Thyroid gland (tissue), 4 donors: ENCODE measurements at regions not wholly inside any gene's neighbourhood (a gene's known extent, or its start where the extent isn't known, plus 50 kb on each side); places are given as distances from the start of the nearest gene placed in this dataset.

Experiments used
- DNase-seq, 2 donors: peaks; one replicate each; pipeline ENCODE4 v3.0.0-alpha.2; 2019
- H3K27ac ChIP-seq, 3 donors: fragments of 200-600 bp; sonication (generic); 1 replicate in 2 of 3; 2 replicates in 1 of 3; pipeline ENCODE4 v1.5.1; 2016 to 2019; ENCODE audit warnings: mild to moderate bottlenecking in 1 of 3, moderate library complexity in 1 of 3
- H3K27me3 ChIP-seq: fragments of 200-600 bp; sonication (generic); one replicate; pipeline ENCODE4 v1.5.1; 2019
- H3K36me3 ChIP-seq, 2 donors: fragments of 200-600 bp; sonication (generic); one replicate each; pipeline ENCODE4 v1.5.1; 2016 to 2019
- H3K4me1 ChIP-seq, 2 donors: fragments of 200-600 bp; sonication (generic); one replicate each; pipeline ENCODE4 v1.5.1; 2017 to 2019
- H3K4me3 ChIP-seq, 3 donors: fragments of 200-600 bp; sonication (generic); replicated peaks in 1 of 3; 1 replicate in 2 of 3; 2 replicates in 1 of 3; pipeline ENCODE4 v1.5.1; 2016; ENCODE audit warnings: mild to moderate bottlenecking in 1 of 3
- H3K9me3 ChIP-seq: fragments of 200-600 bp; sonication (generic); one replicate; pipeline ENCODE4 v1.5.1; 2017
- CTCF ChIP-seq, 6 experiments: fragments of 200-600 bp in 3 of 6; fragments of 450-650 bp in 3 of 6; sonication (generic) in 3 of 6; IDR thresholded peaks; one replicate each; pipeline ENCODE4 v1.5.1; 2016 to 2019; ENCODE audit warnings: antibody characterized with exemption in 6 of 6, mild to moderate bottlenecking in 2 of 6, inconsistent platforms in 1 of 6, moderate library complexity in 1 of 6
- POLR2A ChIP-seq, 2 donors: fragments of 450-650 bp; IDR thresholded peaks; one replicate each; pipeline ENCODE4 v1.6.1; 2017; ENCODE audit warnings: antibody characterized with exemption in 2 of 2, mild to moderate bottlenecking in 2 of 2, moderate library complexity in 1 of 2
- WGBS, 2 donors: methylation state at CpG; one replicate each; pipeline ENCODE4 v1.1.5; 2017; 5-methylcytosine and 5-hydroxymethylcytosine counted together
- intact Hi-C: fragments of 100-400 bp; cut with DNase I; formaldehyde crosslinking; loops from one replicate; pipeline ENCODE4 v1.15.1; 2023

GRCh38 chr10:130687566-130687965 lies 551.4 kb downstream of the GLRX3 start:
- Histone ChIP-seq H3K4me3 (no peak overlapping the region), H3K36me3 (no peaks in the 10 kb centered on the region), H3K9me3 (no peaks in the 10 kb centered on the region), H3K27ac (no peak overlapping the region), H3K4me1 (no peaks in the 10 kb centered on the region), H3K27me3 (no peaks in the 10 kb centered on the region)
- WGBS, 2 donors = 70 to 84% methylated on average over 5 of the region's 5 CpGs
- no peak for DNase-seq
- TF ChIP-seq CTCF (IDR thresholded peaks at IDR 0.05) (no peak), POLR2A (IDR thresholded peaks at IDR 0.05) (no peak)
- intact Hi-C loops = no loop called here

- intact Hi-C loops = no loop called here
- Histone ChIP-seq H3K36me3 (no peaks in the 10 kb centered on the region), H3K4me1 (no peaks in the 10 kb centered on the region), H3K27me3 (no peaks in the 10 kb centered on the region), H3K4me3 (no peak overlapping the region), H3K27ac (no peak overlapping the region), H3K9me3 (no peaks in the 10 kb centered on the region)
- TF ChIP-seq CTCF (IDR thresholded peaks at IDR 0.05) = no peak
- TF ChIP-seq POLR2A (IDR thresholded peaks at IDR 0.05) = no peak
- WGBS, 2 donors = 76 to 77% methylated on average over 15 of the region's 15 CpGs
- no peak for DNase-seq
Observed at GRCh38 chr10:130689743-130690626, 553.8 kb downstream of the GLRX3 start.

- no peak for DNase-seq
- intact Hi-C loops = no loop called here
- H3K27me3 ChIP-seq = no peaks in the 10 kb centered on the region
- H3K27ac ChIP-seq = no peak overlapping the region
- WGBS, 2 donors = 86 to 88% methylated on average over 3 of the region's 3 CpGs
- H3K36me3 ChIP-seq = no peaks in the 10 kb centered on the region
- no peaks in the 10 kb centered on the region for H3K4me1 ChIP-seq
- no peak for TF ChIP-seq POLR2A (IDR thresholded peaks at IDR 0.05)
- TF ChIP-seq CTCF (IDR thresholded peaks at IDR 0.05) = no peak
- H3K9me3 ChIP-seq = no peaks in the 10 kb centered on the region
- no peak overlapping the region for H3K4me3 ChIP-seq
Observed at GRCh38 chr10:130691776-130692175, 555.6 kb downstream of the GLRX3 start.

GRCh38 chr10:130696870-130697269 lies 560.7 kb downstream of the GLRX3 start:
- Histone ChIP-seq H3K27me3 (no peaks in the 10 kb centered on the region), H3K4me1 (no peaks in the 10 kb centered on the region), H3K4me3 (no peak overlapping the region), H3K27ac (no peak overlapping the region), H3K9me3 (no peaks in the 10 kb centered on the region), H3K36me3 (no peaks in the 10 kb centered on the region)
- TF ChIP-seq CTCF (IDR thresholded peaks at IDR 0.05) (no peak), POLR2A (IDR thresholded peaks at IDR 0.05) (no peak)
- DNase-seq = no peak
- 92% methylated on average over 9 of the region's 9 CpGs for WGBS, 2 donors
- intact Hi-C loops = no loop called here

GRCh38 chr10:130707389-130707979 lies 571.3 kb downstream of the GLRX3 start:
- no peaks in the 10 kb centered on the region for H3K4me1 ChIP-seq
- H3K4me3 ChIP-seq = no peak overlapping the region
- H3K9me3 ChIP-seq = no peaks in the 10 kb centered on the region
- no peak overlapping the region for H3K27ac ChIP-seq
- no peaks in the 10 kb centered on the region for H3K36me3 ChIP-seq
- WGBS, 2 donors = 87 to 94% methylated on average over 4 to 7 of the region's 7 CpGs
- TF ChIP-seq CTCF (IDR thresholded peaks at IDR 0.05) (no peak), POLR2A (IDR thresholded peaks at IDR 0.05) (no peak)
- no peak for DNase-seq
- H3K27me3 ChIP-seq = no peaks in the 10 kb centered on the region
- intact Hi-C loops = no loop called here
